GM06990 (cell line): ENCODE measurements at regions not wholly inside any gene's neighbourhood (a gene's known extent, or its start where the extent isn't known, plus 50 kb on each side); places are given as distances from the start of the nearest gene placed in this dataset.
A peak's percentile ranks its signal among the peaks of the same experiment; 100 is the strongest.

Experiments used
- DNase-seq: peaks from one replicate; pipeline ENCODE4 v3.0.0-alpha.2; 2011; ENCODE audit not compliant: insufficient read length; ENCODE audit errors: extremely low read depth
- H3K27me3 ChIP-seq: replicated peaks from 2 replicates; pipeline ENCODE4 v1.6.0; 2011; ENCODE audit warnings: low read length; ENCODE audit not compliant: control insufficient read depth, insufficient read depth
- H3K36me3 ChIP-seq: 2 replicates; pipeline ENCODE4 v1.5.1; 2011; ENCODE audit warnings: low read length; ENCODE audit not compliant: control insufficient read depth, insufficient read depth
- H3K4me3 ChIP-seq: replicated peaks from 2 replicates; pipeline ENCODE4 v1.5.1; 2011; ENCODE audit warnings: low read depth, mild to moderate bottlenecking, control low read depth, low read length
- CTCF ChIP-seq: IDR thresholded peaks from 2 replicates; pipeline ENCODE4 v1.5.1; 2011; ENCODE audit warnings: low read length, control low read depth, mild to moderate bottlenecking, inconsistent platforms; ENCODE audit not compliant: insufficient read depth, poor library complexity, severe bottlenecking

DNA sequence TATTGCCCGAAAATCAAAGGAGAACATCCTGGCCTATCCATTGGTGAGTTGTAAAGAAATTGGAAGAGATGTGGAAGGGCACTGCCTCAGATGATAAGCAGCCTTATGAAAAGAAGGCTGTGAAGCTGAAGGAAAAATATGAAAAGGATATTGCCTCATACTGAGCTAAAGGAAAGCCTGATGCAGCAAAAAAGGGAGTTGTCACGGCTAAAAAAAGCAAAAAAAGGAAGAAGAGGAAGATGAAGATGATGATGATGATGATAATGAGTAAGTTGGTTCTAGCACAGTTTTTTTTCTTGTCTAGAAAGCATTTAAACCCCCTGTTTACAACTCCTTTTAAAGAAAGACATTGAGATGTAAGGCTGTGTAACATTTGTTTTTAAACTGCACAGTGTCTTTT, 59.8 kb upstream of the ZBED3 start:
- DNase-seq: no peak
- no peak for TF ChIP-seq CTCF
- H3K27me3 ChIP-seq: no peaks in the 10 kb centered on the region
- no peaks in the 10 kb centered on the region for H3K36me3 ChIP-seq
- H3K4me3 ChIP-seq: no peak overlapping the region

DNA sequence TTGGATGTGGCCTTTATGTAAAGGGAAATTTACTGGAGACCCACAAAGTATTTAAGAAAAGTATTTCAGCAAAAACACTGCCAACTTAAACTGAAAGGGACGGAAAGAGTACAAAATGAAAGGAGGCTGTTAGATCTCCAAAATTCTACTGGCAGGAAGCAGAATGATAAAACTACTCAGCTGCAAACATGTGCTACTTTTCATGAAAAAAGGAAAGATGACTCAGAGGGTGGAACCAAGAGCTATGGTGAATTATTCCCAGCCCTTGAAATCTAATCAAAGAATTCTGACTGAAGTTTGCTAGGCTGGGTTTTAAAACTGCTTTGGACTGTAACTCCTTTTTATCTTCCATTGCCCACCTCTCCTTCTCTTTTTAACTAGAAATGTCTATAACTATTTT, 58.6 kb upstream of the ZBED3 start:
- TF ChIP-seq CTCF: no peak
- H3K4me3 ChIP-seq: no peak overlapping the region

DNA sequence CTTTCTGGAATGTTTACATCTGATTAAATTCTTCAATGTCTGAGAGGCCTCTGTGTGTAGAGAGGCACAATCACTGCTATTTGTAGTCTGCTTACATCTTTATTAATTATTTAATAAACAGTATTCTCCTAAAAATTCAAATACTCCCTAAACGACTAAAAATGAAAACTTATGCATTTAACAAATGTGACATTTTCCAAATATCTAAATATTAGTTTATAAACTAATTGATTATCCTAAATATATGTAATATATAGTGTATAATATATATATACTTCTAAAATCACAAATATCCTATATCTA, 57.7 kb upstream of the ZBED3 start:
- no peaks in the 10 kb centered on the region for H3K27me3 ChIP-seq
- TF ChIP-seq CTCF: no peak
- no peaks in the 10 kb centered on the region for H3K36me3 ChIP-seq
- no peak for DNase-seq
- H3K4me3 ChIP-seq: no peak overlapping the region

More for the DNA sequence above, 58.6 kb upstream of the ZBED3 start:
- Histone ChIP-seq H3K27me3 (no peaks in the 10 kb centered on the region), H3K36me3 (no peaks in the 10 kb centered on the region)
- no peak for DNase-seq

DNA sequence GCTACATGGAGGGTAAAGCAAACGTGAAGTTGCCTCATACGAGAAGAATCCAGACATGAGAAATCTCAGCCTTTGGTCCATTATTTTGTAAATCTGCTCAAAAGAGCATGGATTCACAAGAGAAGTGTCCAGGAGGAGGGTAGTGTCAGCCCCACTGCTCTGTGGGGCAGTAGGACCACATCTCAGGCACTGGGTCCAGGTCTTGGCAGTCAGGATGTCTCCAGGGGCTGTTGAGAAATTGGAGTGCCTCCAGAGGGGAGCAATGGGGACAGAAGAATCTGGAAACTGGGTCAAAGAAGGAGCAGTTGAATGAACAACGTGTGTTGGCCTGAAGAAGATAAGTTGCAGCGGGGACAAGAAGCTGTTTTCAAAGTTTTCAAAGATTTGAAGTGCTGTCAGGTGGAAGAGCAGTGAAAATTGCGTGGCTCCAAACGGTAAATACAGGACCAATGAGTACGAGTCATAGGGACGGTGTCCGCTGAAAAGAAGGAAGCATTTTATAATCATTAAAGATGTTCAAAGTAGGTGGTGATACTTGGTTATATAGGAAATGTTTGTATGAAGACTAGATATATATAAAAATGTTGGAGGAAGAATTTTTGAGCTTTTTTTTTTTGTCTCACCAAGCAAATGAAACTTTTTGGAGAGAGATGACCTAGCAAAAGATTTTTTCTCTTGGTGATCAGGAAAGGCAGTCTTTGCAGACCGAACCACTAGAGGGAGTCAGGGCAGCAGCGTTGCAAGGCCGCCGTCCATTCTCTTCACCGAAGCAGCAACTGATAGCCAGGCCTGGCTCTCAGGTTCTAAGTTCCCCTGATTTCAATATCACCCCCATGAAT, 57.1 kb upstream of the ZBED3 start:
- DNase-seq: peak; percentile 5
- TF ChIP-seq CTCF: peak; percentile 88
- Histone ChIP-seq H3K4me3 (no peak overlapping the region), H3K36me3 (no peaks in the 10 kb centered on the region), H3K27me3 (no peaks in the 10 kb centered on the region)

DNA sequence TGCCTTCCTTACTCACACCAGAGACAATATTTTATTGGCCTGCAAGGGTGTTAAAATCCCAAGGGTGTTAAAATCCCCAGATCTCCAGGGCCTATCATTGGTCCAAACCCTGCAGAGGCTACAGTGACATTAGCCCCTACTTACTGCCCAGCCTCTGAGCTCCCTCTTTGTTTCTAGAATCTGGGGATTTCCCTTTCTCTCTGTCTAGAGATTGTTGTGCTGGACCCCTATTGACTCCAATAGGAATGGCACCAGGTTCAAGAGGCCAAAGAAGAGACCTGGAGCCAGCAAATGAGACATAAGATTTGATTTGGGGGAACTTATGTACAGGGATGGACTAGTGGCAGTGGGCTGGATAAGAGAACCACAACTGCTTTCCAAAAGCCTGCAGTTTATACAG, 53.3 kb upstream of the ZBED3 start:
- TF ChIP-seq CTCF: no peak

GRCh38 chr5:77139001-77139400, 51.9 kb upstream of the ZBED3 start:
- no peak for DNase-seq
- Histone ChIP-seq H3K4me3 (no peak overlapping the region), H3K27me3 (no peaks in the 10 kb centered on the region), H3K36me3 (no peaks in the 10 kb centered on the region)
- no peak for TF ChIP-seq CTCF

More for the DNA sequence above, 53.3 kb upstream of the ZBED3 start:
- no peak overlapping the region for H3K4me3 ChIP-seq
- no peaks in the 10 kb centered on the region for H3K36me3 ChIP-seq
- H3K27me3 ChIP-seq: no peaks in the 10 kb centered on the region
- DNase-seq: no peak
